Osteoblast (primary cell): ENCODE measurements at regions not wholly inside any gene's neighbourhood (a gene's known extent, or its start where the extent isn't known, plus 50 kb on each side); places are given as distances from the start of the nearest gene placed in this dataset.
"Not testable (repeated sequence)": the region's sequence is repeated elsewhere in the genome, so short reads cannot be mapped to it uniquely, and the experiment has no call there.

ENCODE experiments used
- DNase-seq: peaks from one replicate; pipeline ENCODE4 v3.0.0; 2011; ENCODE audit warnings: low spot score, mixed read lengths; ENCODE audit not compliant: insufficient read length; ENCODE audit errors: missing footprints
- H2AFZ ChIP-seq: 2 replicates; pipeline ENCODE4 v1.6.0; 2011; ENCODE audit warnings: mild to moderate bottlenecking, low read length
- H3K27ac ChIP-seq: 2 replicates; pipeline ENCODE4 v1.5.1; 2011; ENCODE audit warnings: mild to moderate bottlenecking, low read depth, low read length, moderate library complexity
- H3K27me3 ChIP-seq: 2 replicates; pipeline ENCODE4 v1.6.0; 2012; ENCODE audit warnings: mild to moderate bottlenecking, control low read depth, inconsistent platforms, low read length, moderate library complexity; ENCODE audit not compliant: insufficient read depth
- H3K36me3 ChIP-seq: 2 replicates; pipeline ENCODE4 v1.5.1; 2011; ENCODE audit warnings: mild to moderate bottlenecking, low read length, control low read depth, moderate library complexity; ENCODE audit not compliant: insufficient read depth
- H3K4me1 ChIP-seq: 2 replicates; pipeline ENCODE4 v1.5.1; 2011; ENCODE audit warnings: mild to moderate bottlenecking, low read length, control low read depth, moderate library complexity; ENCODE audit not compliant: insufficient read depth
- H3K4me2 ChIP-seq: 2 replicates; pipeline ENCODE4 v1.6.0; 2011; ENCODE audit warnings: mild to moderate bottlenecking, low read length; ENCODE audit not compliant: insufficient read depth
- H3K4me3 ChIP-seq: fragments of 200-600 bp; sonication (generic); 3 replicates; pipeline ENCODE4 v1.5.1; 2012; ENCODE audit warnings: mild to moderate bottlenecking, low read length, inconsistent platforms; ENCODE audit not compliant: insufficient read depth
- H3K79me2 ChIP-seq: 2 replicates; pipeline ENCODE4 v1.6.0; 2012; ENCODE audit warnings: mild to moderate bottlenecking, low read length, control low read depth, inconsistent platforms; ENCODE audit not compliant: insufficient read depth
- H3K9me3 ChIP-seq: 2 replicates; pipeline ENCODE4 v1.5.1; 2011; ENCODE audit warnings: low read depth, low read length, control low read depth
- H4K20me1 ChIP-seq: 2 replicates; pipeline ENCODE4 v1.6.0; 2012; ENCODE audit warnings: mild to moderate bottlenecking, low read length, control low read depth; ENCODE audit not compliant: insufficient read depth
- CTCF ChIP-seq: IDR thresholded peaks from 2 replicates; pipeline ENCODE4 v1.5.1; 2011; ENCODE audit warnings: mild to moderate bottlenecking, low read depth, low read length, moderate library complexity; ENCODE audit errors: extremely low read depth

DNA sequence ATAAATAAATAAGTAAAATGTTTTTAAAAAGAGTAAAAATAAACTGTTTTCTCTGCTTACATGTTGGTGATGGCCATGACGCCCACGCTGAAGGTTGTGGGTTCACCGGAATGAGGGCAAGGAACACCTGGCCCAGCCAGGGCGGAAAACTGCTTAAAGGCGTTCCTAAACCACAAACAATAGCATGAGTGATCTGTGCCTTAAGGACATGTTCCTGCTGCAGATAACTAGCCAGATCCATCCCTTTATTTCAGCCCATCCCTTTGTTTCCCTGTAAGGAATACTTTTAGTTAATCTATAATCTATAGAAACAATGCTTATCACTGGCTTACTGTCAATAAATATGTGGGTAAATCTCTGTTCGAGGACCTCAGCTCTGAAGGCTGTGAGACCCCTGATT lies 63.3 kb upstream of the CEP78 start:
- not testable (repeated sequence) for H2AFZ ChIP-seq, DNase-seq, H3K27ac ChIP-seq, H3K4me2 ChIP-seq, H3K4me3 ChIP-seq, H3K4me1 ChIP-seq, H3K36me3 ChIP-seq, H3K79me2 ChIP-seq, H4K20me1 ChIP-seq, H3K9me3 ChIP-seq
- H3K27me3 ChIP-seq, result peaks cover 15% of the 10 kb centered on the region

- TF ChIP-seq CTCF, result no peak
- H3K9me3 ChIP-seq, result no peaks in the 10 kb centered on the region
- no peak overlapping the region for H3K27ac ChIP-seq
- no peak overlapping the region for H2AFZ ChIP-seq
- H3K4me2 ChIP-seq, result no peak overlapping the region
- no peak overlapping the region for H3K4me3 ChIP-seq
- no peaks in the 10 kb centered on the region for H3K36me3 ChIP-seq
- H3K79me2 ChIP-seq, result no peaks in the 10 kb centered on the region
- no peaks in the 10 kb centered on the region for H3K4me1 ChIP-seq
- no peak for DNase-seq
- peaks cover 17% of the 10 kb centered on the region for H3K27me3 ChIP-seq
- H4K20me1 ChIP-seq, result no peaks in the 10 kb centered on the region
Observed at GRCh38 chr9:78171651-78172050, 64.2 kb upstream of the CEP78 start.

GRCh38 chr9:78169125-78169524 lies 66.8 kb upstream of the CEP78 start:
- no peak for TF ChIP-seq CTCF

GRCh38 chr9:78167356-78167755 lies 68.5 kb upstream of the CEP78 start:
- DNase-seq, result no peak
- no peak overlapping the region for H3K4me2 ChIP-seq

More at GRCh38 chr9:78169125-78169524, 66.8 kb upstream of the CEP78 start:
- no peaks in the 10 kb centered on the region for H3K4me1 ChIP-seq
- no peak overlapping the region for H3K27ac ChIP-seq
- no peak overlapping the region for H3K4me3 ChIP-seq
- no peak overlapping the region for H2AFZ ChIP-seq
- peaks cover 12% of the 10 kb centered on the region for H3K27me3 ChIP-seq
- no peaks in the 10 kb centered on the region for H3K36me3 ChIP-seq
- H4K20me1 ChIP-seq, result no peaks in the 10 kb centered on the region
- H3K9me3 ChIP-seq, result no peaks in the 10 kb centered on the region
- DNase-seq, result no peak
- no peak overlapping the region for H3K4me2 ChIP-seq
- H3K79me2 ChIP-seq, result no peaks in the 10 kb centered on the region

More at GRCh38 chr9:78167356-78167755, 68.5 kb upstream of the CEP78 start:
- no peak for TF ChIP-seq CTCF
- Histone ChIP-seq H3K9me3 (no peaks in the 10 kb centered on the region), H2AFZ (no peak overlapping the region), H3K36me3 (no peaks in the 10 kb centered on the region), H3K27ac (no peak overlapping the region), H3K27me3 (peaks cover 12% of the 10 kb centered on the region), H4K20me1 (no peaks in the 10 kb centered on the region), H3K4me3 (no peak overlapping the region), H3K4me1 (no peaks in the 10 kb centered on the region), H3K79me2 (no peaks in the 10 kb centered on the region)
